ENCODE measurements at regions not wholly inside any gene's neighbourhood (a gene's known extent, or its start where the extent isn't known, plus 50 kb on each side); places are given as distances from the start of the nearest gene placed in this dataset.
"Not testable (repeated sequence)": the region's sequence is repeated elsewhere in the genome, so short reads cannot be mapped to it uniquely, and the experiment has no call there.

DNA sequence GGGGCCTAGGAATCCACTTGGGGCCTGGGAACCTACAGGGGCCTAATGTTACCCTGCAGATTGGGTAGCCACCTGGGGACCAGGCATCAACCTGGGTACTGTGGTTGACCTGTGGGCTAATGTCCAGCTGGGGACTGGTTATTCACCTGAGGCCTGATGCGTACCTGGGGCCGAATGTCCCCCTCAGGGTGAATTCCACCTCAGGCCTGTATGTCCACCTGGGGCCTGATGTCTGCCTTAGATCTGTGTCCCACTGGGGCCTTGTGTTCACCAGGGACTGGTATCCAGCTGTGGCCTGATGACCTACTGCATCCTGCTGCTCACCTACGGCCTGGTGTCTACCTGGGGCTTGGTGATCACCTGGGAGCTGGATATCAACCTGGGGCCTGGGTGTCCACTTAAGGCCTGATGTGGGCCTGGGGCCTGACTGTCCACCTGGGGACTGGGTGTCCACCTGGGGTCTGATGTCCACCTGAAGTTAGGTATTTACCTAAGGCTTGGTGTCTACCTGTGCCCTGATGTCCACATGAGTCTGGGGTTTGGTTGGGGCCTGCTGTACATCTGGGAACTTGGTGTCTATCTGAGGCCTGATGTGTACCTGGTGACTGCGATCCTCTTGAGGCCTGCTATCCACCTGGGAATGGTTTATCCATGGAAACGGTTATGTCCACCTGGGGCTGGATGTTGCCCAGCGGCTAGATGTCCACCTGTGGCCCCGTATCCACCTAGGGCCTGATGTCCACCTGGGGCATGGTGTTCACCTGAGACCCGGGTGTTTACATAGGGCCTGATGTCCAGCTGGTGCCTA, 1492.6 kb upstream of the TPTE start:
- TF ChIP-seq EP300, POLR2A (IDR thresholded peaks at IDR 0.05): not testable (repeated sequence)
- TF ChIP-seq, protein P1, sequence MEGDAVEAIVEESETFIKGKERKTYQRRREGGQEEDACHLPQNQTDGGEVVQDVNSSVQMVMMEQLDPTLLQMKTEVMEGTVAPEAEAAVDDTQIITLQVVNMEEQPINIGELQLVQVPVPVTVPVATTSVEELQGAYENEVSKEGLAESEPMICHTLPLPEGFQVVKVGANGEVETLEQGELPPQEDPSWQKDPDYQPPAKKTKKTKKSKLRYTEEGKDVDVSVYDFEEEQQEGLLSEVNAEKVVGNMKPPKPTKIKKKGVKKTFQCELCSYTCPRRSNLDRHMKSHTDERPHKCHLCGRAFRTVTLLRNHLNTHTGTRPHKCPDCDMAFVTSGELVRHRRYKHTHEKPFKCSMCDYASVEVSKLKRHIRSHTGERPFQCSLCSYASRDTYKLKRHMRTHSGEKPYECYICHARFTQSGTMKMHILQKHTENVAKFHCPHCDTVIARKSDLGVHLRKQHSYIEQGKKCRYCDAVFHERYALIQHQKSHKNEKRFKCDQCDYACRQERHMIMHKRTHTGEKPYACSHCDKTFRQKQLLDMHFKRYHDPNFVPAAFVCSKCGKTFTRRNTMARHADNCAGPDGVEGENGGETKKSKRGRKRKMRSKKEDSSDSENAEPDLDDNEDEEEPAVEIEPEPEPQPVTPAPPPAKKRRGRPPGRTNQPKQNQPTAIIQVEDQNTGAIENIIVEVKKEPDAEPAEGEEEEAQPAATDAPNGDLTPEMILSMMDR (IDR thresholded peaks at IDR 0.05) = not testable (repeated sequence)
